Activated T-helper 17 cell treated with anti-CD3 and anti-CD28 coated beads, Interleukin-2, amount 50 U/mL, for 72 hours (primary cell): ENCODE measurements at regions not wholly inside any gene's neighbourhood (a gene's known extent, or its start where the extent isn't known, plus 50 kb on each side); places are given as distances from the start of the nearest gene placed in this dataset.
"Not testable (repeated sequence)": the region's sequence is repeated elsewhere in the genome, so short reads cannot be mapped to it uniquely, and the experiment has no call there.

Source experiments
- ATAC-seq: fragments of 150-1000 bp; cut with Tn5 transposase; replicated peaks from 2 replicates; pipeline ENCODE4 v1.10.0; 2021; ENCODE audit warnings: mild to moderate bottlenecking, moderate library complexity
- H3K27ac Mint-ChIP-seq: one replicate; pipeline ENCODE4 v1.8.0; 2022; ENCODE audit warnings: mixed read lengths
- H3K27me3 Mint-ChIP-seq: one replicate; pipeline ENCODE4 v1.8.0; 2022; ENCODE audit warnings: mixed read lengths
- H3K36me3 Mint-ChIP-seq: one replicate; pipeline ENCODE4 v1.8.0; 2022; ENCODE audit warnings: low read depth, mild to moderate bottlenecking, mixed read lengths
- H3K4me1 Mint-ChIP-seq: one replicate; pipeline ENCODE4 v1.8.0; 2022; ENCODE audit warnings: mixed read lengths
- H3K4me3 Mint-ChIP-seq: one replicate; pipeline ENCODE4 v1.8.0; 2022; ENCODE audit warnings: mild to moderate bottlenecking, mixed read lengths
- H3K9me3 Mint-ChIP-seq: one replicate; pipeline ENCODE4 v1.8.0; 2022; ENCODE audit warnings: mixed read lengths

DNA sequence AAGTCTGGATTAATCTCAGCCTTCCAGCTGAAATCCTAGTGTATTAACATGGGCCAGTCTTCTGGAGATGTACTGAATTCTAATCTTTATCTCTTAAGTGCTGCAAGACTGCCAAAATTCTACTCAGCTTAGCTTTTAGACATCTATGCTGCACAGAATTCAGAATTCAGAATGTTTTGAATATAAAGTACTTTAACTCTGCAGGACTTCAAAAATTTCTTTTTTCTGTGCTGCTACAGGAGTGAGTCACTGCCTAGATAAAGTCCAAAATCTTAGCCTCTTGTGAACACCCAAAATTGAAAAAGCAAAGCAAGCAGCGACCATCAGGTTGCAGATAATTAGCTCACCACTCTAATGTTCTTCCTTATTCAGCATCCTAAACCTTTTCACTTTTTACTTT, 1092.6 kb upstream of the PCDH10 start:
- Mint-ChIP-seq H3K4me1 (no peaks in the 10 kb centered on the region), H3K27ac (no peak overlapping the region), H3K4me3 (no peak overlapping the region), H3K36me3 (no peaks in the 10 kb centered on the region), H3K27me3 (no peaks in the 10 kb centered on the region), H3K9me3 (peaks cover 16% of the 10 kb centered on the region)
- ATAC-seq: no peak

GRCh38 chr4:132059227-132059626, 1089.9 kb upstream of the PCDH10 start:
- Mint-ChIP-seq H3K27ac (no peak overlapping the region), H3K4me1 (no peaks in the 10 kb centered on the region), H3K9me3 (peaks cover 16% of the 10 kb centered on the region), H3K36me3 (no peaks in the 10 kb centered on the region), H3K27me3 (no peaks in the 10 kb centered on the region), H3K4me3 (no peak overlapping the region)
- no peak for ATAC-seq

GRCh38 chr4:132062611-132063239, 1086.4 kb upstream of the PCDH10 start:
- Mint-ChIP-seq H3K36me3 (no peaks in the 10 kb centered on the region), H3K27me3 (no peaks in the 10 kb centered on the region), H3K4me3 (no peak overlapping the region), H3K27ac (no peak overlapping the region), H3K4me1 (no peaks in the 10 kb centered on the region), H3K9me3 (peaks cover 9% of the 10 kb centered on the region)
- no peak for ATAC-seq

- no peak overlapping the region for H3K4me3 Mint-ChIP-seq
- no peaks in the 10 kb centered on the region for H3K36me3 Mint-ChIP-seq
- H3K27ac Mint-ChIP-seq: no peak overlapping the region
- H3K4me1 Mint-ChIP-seq: no peaks in the 10 kb centered on the region
- peaks cover 4% of the 10 kb centered on the region for H3K9me3 Mint-ChIP-seq
- no peak for ATAC-seq
- H3K27me3 Mint-ChIP-seq: no peaks in the 10 kb centered on the region
These were observed 1085.3 kb upstream of the PCDH10 start for GRCh38 chr4:132063829-132064228.

DNA sequence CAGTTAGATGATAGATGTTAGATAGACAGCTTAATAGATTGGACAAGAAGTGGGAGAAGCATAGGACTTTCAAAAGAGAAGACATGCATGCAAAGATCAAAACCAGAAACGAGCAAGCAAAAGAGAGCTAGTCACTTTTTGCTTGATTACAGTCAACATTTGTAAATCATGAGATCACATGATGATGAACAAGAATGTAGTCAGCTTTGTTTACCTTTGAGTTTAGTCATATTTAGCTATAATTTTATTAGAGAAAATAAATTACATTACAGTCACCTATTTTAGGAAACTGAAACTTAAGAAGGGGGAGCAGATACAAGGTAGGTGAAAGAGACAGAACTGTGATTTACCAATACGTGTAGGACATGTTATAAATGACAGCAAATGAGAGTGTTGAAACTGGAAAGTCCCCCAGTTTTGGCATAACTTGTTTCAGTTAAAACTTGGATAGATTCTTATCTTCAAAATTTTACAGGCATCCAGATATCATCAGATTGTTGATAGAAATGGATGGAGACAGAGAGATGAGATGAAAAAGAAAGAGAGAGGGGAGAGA, 1083.1 kb upstream of the PCDH10 start:
- no peak overlapping the region for H3K27ac Mint-ChIP-seq
- H3K4me3 Mint-ChIP-seq: no peak overlapping the region
- ATAC-seq: no peak
- no peaks in the 10 kb centered on the region for H3K4me1 Mint-ChIP-seq
- H3K27me3 Mint-ChIP-seq: no peaks in the 10 kb centered on the region
- H3K9me3 Mint-ChIP-seq: no peaks in the 10 kb centered on the region
- H3K36me3 Mint-ChIP-seq: no peaks in the 10 kb centered on the region

DNA sequence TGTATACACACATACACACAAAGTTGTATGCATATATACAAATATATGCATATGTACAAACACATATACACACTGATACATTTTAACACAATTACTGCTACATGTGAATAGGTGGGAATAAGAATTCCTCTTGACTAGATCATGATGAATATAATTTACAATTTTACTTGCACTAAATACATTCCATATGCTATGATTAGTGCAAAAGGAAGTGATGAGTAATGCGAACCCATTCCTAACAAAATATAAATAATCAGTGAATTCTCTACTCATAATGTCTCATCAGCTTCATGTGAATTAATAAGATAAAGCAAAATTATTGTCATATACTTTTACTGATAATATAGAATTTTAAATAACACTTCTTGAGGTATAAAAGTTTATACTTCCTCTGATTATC, 1077.3 kb upstream of the PCDH10 start:
- ATAC-seq: no peak
- H3K9me3 Mint-ChIP-seq: peaks cover 4% of the 10 kb centered on the region
- H3K27me3 Mint-ChIP-seq: no peaks in the 10 kb centered on the region
- no peak overlapping the region for H3K4me3 Mint-ChIP-seq
- H3K36me3 Mint-ChIP-seq: no peaks in the 10 kb centered on the region
- H3K4me1 Mint-ChIP-seq: no peaks in the 10 kb centered on the region
- H3K27ac Mint-ChIP-seq: no peak overlapping the region

- Mint-ChIP-seq H3K27ac (no peak overlapping the region), H3K9me3 (peaks cover 4% of the 10 kb centered on the region), H3K27me3 (no peaks in the 10 kb centered on the region), H3K36me3 (no peaks in the 10 kb centered on the region), H3K4me1 (no peaks in the 10 kb centered on the region), H3K4me3 (no peak overlapping the region)
- ATAC-seq: no peak
These were observed 1072.3 kb upstream of the PCDH10 start for GRCh38 chr4:132076829-132077228.

DNA sequence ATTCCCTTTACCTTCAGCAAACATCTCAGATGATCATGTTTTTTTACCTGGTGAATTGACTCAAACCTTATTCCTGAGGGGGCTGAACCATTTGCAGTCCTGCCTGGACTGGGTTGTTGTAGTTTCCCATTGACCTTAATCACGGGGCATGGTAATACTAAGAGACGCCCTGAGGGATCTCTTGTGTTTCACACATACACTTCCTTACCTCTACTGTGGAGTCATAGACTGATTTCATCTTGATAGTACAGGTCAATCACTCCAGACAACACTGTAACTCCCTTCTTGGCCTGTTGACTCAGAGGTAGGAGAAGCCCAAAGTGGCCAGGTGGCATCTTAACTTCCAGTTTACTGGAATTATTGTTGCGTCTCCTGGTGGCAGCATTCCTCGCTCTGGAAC, 1064.0 kb upstream of the PCDH10 start:
- Mint-ChIP-seq H3K27me3 (no peaks in the 10 kb centered on the region), H3K27ac (no peak overlapping the region), H3K4me1 (no peaks in the 10 kb centered on the region), H3K4me3 (no peak overlapping the region), H3K36me3 (no peaks in the 10 kb centered on the region), H3K9me3 (peaks cover 7% of the 10 kb centered on the region)
- ATAC-seq: no peak

GRCh38 chr4:132094017-132094416, 1055.1 kb upstream of the PCDH10 start:
- Mint-ChIP-seq H3K36me3 (no peaks in the 10 kb centered on the region), H3K4me3 (no peak overlapping the region), H3K27me3 (no peaks in the 10 kb centered on the region), H3K4me1 (no peaks in the 10 kb centered on the region), H3K27ac (no peak overlapping the region), H3K9me3 (peaks cover 20% of the 10 kb centered on the region)
- no peak for ATAC-seq

- Mint-ChIP-seq H3K9me3 (peaks cover 20% of the 10 kb centered on the region), H3K36me3 (no peaks in the 10 kb centered on the region), H3K4me3 (no peak overlapping the region), H3K27ac (no peak overlapping the region), H3K4me1 (no peaks in the 10 kb centered on the region), H3K27me3 (no peaks in the 10 kb centered on the region)
- ATAC-seq: no peak
These were observed 1052.1 kb upstream of the PCDH10 start for GRCh38 chr4:132097041-132097440.

DNA sequence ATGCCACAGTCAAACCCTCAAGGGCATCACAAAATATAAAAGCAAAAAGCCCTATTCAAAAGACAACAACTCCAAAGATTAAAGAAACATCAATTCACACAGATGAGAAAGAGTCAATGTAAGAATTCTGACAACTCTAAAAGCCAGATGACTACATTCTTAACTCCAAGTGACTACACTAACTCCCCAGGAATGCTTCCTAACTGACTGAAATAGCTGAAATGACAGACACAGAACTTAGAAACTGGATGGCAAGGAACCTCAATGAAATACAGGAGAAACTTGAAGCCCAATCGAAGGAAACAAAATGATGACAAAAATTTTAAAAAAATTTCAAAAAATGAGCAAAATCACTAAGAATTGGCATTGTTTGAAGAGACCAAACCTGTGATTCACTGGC, 1047.6 kb upstream of the PCDH10 start:
- Mint-ChIP-seq H3K36me3 (no peaks in the 10 kb centered on the region), H3K9me3 (peaks cover 20% of the 10 kb centered on the region)

GRCh38 chr4:132108784-132109183, 1040.3 kb upstream of the PCDH10 start:
- Mint-ChIP-seq H3K27me3 (no peaks in the 10 kb centered on the region), H3K4me1 (no peaks in the 10 kb centered on the region), H3K4me3 (no peak overlapping the region), H3K27ac (no peak overlapping the region), H3K9me3 (peaks cover 5% of the 10 kb centered on the region), H3K36me3 (no peaks in the 10 kb centered on the region)
- ATAC-seq: no peak

More for the DNA sequence above, 1047.6 kb upstream of the PCDH10 start:
- Mint-ChIP-seq H3K4me1 (no peaks in the 10 kb centered on the region), H3K4me3 (no peak overlapping the region), H3K27ac (no peak overlapping the region), H3K27me3 (no peaks in the 10 kb centered on the region)
- no peak for ATAC-seq

DNA sequence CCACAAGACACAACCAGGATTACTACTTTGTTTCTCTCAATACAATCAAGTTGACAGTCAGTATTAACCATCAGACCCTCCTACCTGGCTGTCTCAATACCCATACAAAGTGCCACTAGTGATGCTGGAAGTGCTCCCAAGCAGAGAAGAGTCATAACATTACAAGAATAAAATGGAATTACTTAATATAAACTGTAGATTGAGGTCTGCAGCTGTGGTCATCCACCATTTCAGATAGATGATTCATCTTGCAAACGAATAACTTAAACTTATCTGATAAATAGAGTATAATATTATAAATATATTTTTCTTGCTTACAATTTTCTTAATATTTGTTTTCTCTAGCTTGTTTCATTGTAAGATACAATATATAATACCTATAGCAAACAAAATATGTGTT, 1034.2 kb upstream of the PCDH10 start:
- Mint-ChIP-seq H3K9me3 (peaks cover 5% of the 10 kb centered on the region), H3K27ac (no peak overlapping the region), H3K36me3 (no peaks in the 10 kb centered on the region), H3K4me3 (no peak overlapping the region), H3K27me3 (no peaks in the 10 kb centered on the region), H3K4me1 (no peaks in the 10 kb centered on the region)
- ATAC-seq: no peak

DNA sequence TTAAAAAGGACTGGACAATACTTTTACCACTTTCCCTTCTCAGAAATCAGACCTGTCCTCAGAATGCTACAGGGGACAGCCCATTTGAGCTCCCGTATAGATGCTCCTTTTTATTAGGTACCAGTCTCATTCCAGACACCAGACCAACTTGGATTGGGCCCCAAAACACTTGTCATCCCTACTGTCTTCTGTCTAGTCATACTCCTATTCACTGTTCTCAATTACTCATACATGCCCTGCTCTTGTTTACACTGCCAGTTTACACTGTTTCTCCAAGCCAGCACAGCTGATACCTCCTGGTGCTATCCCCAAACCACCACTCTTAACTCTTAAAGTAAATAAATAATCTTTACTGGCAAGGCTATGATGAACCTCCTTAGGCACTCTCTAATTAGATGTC, 1026.4 kb upstream of the PCDH10 start:
- ATAC-seq, H3K36me3 Mint-ChIP-seq, H3K27me3 Mint-ChIP-seq, H3K9me3 Mint-ChIP-seq, H3K4me1 Mint-ChIP-seq, H3K4me3 Mint-ChIP-seq, H3K27ac Mint-ChIP-seq: not testable (repeated sequence)

DNA sequence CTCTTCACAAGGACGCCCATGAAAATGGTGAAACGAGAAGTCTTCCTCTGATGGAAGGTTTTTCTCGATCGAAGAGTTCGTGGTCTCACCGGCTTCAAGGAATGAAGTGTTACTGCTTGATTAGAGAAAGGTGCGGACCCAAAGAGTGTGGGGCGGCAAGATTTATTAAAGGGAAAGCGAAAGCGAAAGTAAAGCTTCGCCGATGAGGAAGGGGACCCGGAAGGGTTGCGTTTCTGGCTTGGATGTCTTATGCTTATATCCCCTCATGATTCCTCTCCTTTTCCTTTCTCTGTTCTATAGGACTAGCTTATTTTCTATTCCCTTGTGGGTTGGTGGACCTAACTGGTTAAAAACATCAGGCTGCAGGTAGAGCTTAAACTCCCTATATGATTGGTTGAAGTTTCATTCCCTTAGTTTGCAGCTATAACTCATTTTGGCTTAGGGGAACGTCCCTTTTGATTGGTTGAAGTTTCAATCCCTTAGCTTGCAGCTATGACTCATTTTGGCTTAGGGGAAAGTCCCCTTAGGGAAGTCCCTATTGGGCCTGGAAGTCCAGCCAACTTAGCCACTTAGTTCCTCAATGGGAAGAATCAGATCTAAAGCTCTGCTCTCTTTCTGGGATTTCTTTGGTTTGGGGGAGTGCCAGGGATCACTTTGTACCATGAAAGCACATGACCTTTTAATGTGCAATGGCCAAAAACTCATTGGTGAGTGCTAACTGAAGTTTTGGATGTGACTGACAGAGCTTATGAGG, 1025.0 kb upstream of the PCDH10 start:
- H3K9me3 Mint-ChIP-seq: peaks cover 9% of the 10 kb centered on the region
- no peak overlapping the region for H3K27ac Mint-ChIP-seq
- no peaks in the 10 kb centered on the region for H3K36me3 Mint-ChIP-seq
- H3K4me1 Mint-ChIP-seq: no peaks in the 10 kb centered on the region
- H3K4me3 Mint-ChIP-seq: no peak overlapping the region
- no peaks in the 10 kb centered on the region for H3K27me3 Mint-ChIP-seq
- peak; percentile 29 for ATAC-seq
